ENCODE measurements at regions not wholly inside any gene's neighbourhood (a gene's known extent, or its start where the extent isn't known, plus 50 kb on each side); places are given as distances from the start of the nearest gene placed in this dataset.

GRCh38 chr9:82665324-82665723 lies 397.6 kb downstream of the RASEF start:
- Mint-ChIP-seq H3K36me3 (ENCODE audit: low read depth) (no peaks in the 10 kb centered on the region), H3K4me1 (ENCODE audit: low read depth) (no peaks in the 10 kb centered on the region), H3K4me3 (no peak overlapping the region), H3K27ac (no peak overlapping the region), H3K27me3 (ENCODE audit: insufficient read depth) (no peaks in the 10 kb centered on the region), H3K9me3 (peaks cover 22% of the 10 kb centered on the region)
- no peak for TF ChIP-seq CTCF (IDR thresholded peaks at IDR 0.05)
- no peak for DNase-seq

- H3K4me1 Mint-ChIP-seq (ENCODE audit: low read depth): no peaks in the 10 kb centered on the region
- H3K27ac Mint-ChIP-seq: no peak overlapping the region
- no peaks in the 10 kb centered on the region for H3K27me3 Mint-ChIP-seq (ENCODE audit: insufficient read depth)
- H3K36me3 Mint-ChIP-seq (ENCODE audit: low read depth): no peaks in the 10 kb centered on the region
- no peak for TF ChIP-seq CTCF (IDR thresholded peaks at IDR 0.05)
- peaks cover 11% of the 10 kb centered on the region for H3K9me3 Mint-ChIP-seq
- no peak overlapping the region for H3K4me3 Mint-ChIP-seq
- no peak for DNase-seq
Measured at GRCh38 chr9:82668689-82669199, 394.2 kb downstream of the RASEF start.

GRCh38 chr9:82670000-82670399 lies 392.9 kb downstream of the RASEF start:
- H3K27ac Mint-ChIP-seq: no peak overlapping the region
- no peak for TF ChIP-seq CTCF (IDR thresholded peaks at IDR 0.05)
- H3K4me1 Mint-ChIP-seq (ENCODE audit: low read depth): no peaks in the 10 kb centered on the region
- peaks cover 18% of the 10 kb centered on the region for H3K9me3 Mint-ChIP-seq
- H3K36me3 Mint-ChIP-seq (ENCODE audit: low read depth): no peaks in the 10 kb centered on the region
- H3K4me3 Mint-ChIP-seq: no peak overlapping the region
- no peak for DNase-seq
- no peaks in the 10 kb centered on the region for H3K27me3 Mint-ChIP-seq (ENCODE audit: insufficient read depth)

- no peak overlapping the region for H3K27ac Mint-ChIP-seq
- TF ChIP-seq CTCF (IDR thresholded peaks at IDR 0.05): no peak
- H3K36me3 Mint-ChIP-seq (ENCODE audit: low read depth): no peaks in the 10 kb centered on the region
- no peak for DNase-seq
- H3K4me3 Mint-ChIP-seq: no peak overlapping the region
- no peaks in the 10 kb centered on the region for H3K4me1 Mint-ChIP-seq (ENCODE audit: low read depth)
- H3K9me3 Mint-ChIP-seq: peaks cover 24% of the 10 kb centered on the region
- no peaks in the 10 kb centered on the region for H3K27me3 Mint-ChIP-seq (ENCODE audit: insufficient read depth)
Measured at GRCh38 chr9:82670726-82671125, 392.2 kb downstream of the RASEF start.

- Mint-ChIP-seq H3K27ac (no peak overlapping the region), H3K4me3 (no peak overlapping the region), H3K9me3 (peaks cover 34% of the 10 kb centered on the region), H3K4me1 (ENCODE audit: low read depth) (no peaks in the 10 kb centered on the region), H3K27me3 (ENCODE audit: insufficient read depth) (no peaks in the 10 kb centered on the region), H3K36me3 (ENCODE audit: low read depth) (no peaks in the 10 kb centered on the region)
- no peak for DNase-seq
- TF ChIP-seq CTCF (IDR thresholded peaks at IDR 0.05): no peak
Measured at GRCh38 chr9:82673201-82673600, 389.7 kb downstream of the RASEF start.

- no peak for TF ChIP-seq CTCF (IDR thresholded peaks at IDR 0.05)
- Mint-ChIP-seq H3K27ac (no peak overlapping the region), H3K9me3 (peaks cover 34% of the 10 kb centered on the region), H3K36me3 (ENCODE audit: low read depth) (no peaks in the 10 kb centered on the region), H3K27me3 (ENCODE audit: insufficient read depth) (no peaks in the 10 kb centered on the region), H3K4me3 (no peak overlapping the region), H3K4me1 (ENCODE audit: low read depth) (no peaks in the 10 kb centered on the region)
- no peak for DNase-seq
Measured at GRCh38 chr9:82673919-82674318, 389.0 kb downstream of the RASEF start.
